ENCODE measurements at regions not wholly inside any gene's neighbourhood (a gene's known extent, or its start where the extent isn't known, plus 50 kb on each side); places are given as distances from the start of the nearest gene placed in this dataset.
A peak's percentile ranks its signal among the peaks of the same experiment; 100 is the strongest.

- no peak overlapping the region for H3K4me3 ChIP-seq
- TF ChIP-seq CTCF (IDR thresholded peaks at IDR 0.05) = no peak
- DNase-seq = peak in 1 of 3 donors; percentile 19
- H3K9me3 ChIP-seq = no peaks in the 10 kb centered on the region
- no peaks in the 10 kb centered on the region for H3K36me3 ChIP-seq (ENCODE audit: low read depth)
- no peaks in the 10 kb centered on the region for H3K4me1 ChIP-seq (ENCODE audit: low read depth)
- ATAC-seq = peak; percentile 33
- intact Hi-C loops (cut with DNase I, micrococcal nuclease) = no loop called here
Observed at GRCh38 chr3:116815831-116816588, 106.4 kb downstream of the TUSC7 start.

- DNase-seq (no peak), ATAC-seq (no peak)
- Histone ChIP-seq H3K36me3 (ENCODE audit: low read depth) (no peaks in the 10 kb centered on the region), H3K4me3 (no peak overlapping the region), H3K4me1 (ENCODE audit: low read depth) (no peaks in the 10 kb centered on the region), H3K9me3 (no peaks in the 10 kb centered on the region)
- TF ChIP-seq CTCF (IDR thresholded peaks at IDR 0.05) = no peak
- intact Hi-C loops (cut with DNase I, micrococcal nuclease) = no loop called here
Observed at GRCh38 chr3:116821371-116821770, 111.8 kb downstream of the TUSC7 start.

GRCh38 chr3:116824208-116824607 lies 114.6 kb downstream of the TUSC7 start:
- no peak for TF ChIP-seq CTCF (IDR thresholded peaks at IDR 0.05)
- no peaks in the 10 kb centered on the region for H3K36me3 ChIP-seq (ENCODE audit: low read depth)
- no peaks in the 10 kb centered on the region for H3K4me1 ChIP-seq (ENCODE audit: low read depth)
- intact Hi-C loops (cut with DNase I, micrococcal nuclease) = no loop called here
- no peak for ATAC-seq
- no peak overlapping the region for H3K4me3 ChIP-seq
- H3K9me3 ChIP-seq = no peaks in the 10 kb centered on the region
- no peak for DNase-seq

GRCh38 chr3:116833202-116833601 lies 123.6 kb downstream of the TUSC7 start:
- DNase-seq (no peak), ATAC-seq (no peak)
- intact Hi-C loops (cut with DNase I, micrococcal nuclease) = no loop called here
- no peak for TF ChIP-seq CTCF (IDR thresholded peaks at IDR 0.05)
- H3K36me3 ChIP-seq (ENCODE audit: low read depth) = no peaks in the 10 kb centered on the region
- no peaks in the 10 kb centered on the region for H3K9me3 ChIP-seq
- no peak overlapping the region for H3K4me3 ChIP-seq
- H3K4me1 ChIP-seq (ENCODE audit: low read depth) = no peaks in the 10 kb centered on the region

- no peaks in the 10 kb centered on the region for H3K9me3 ChIP-seq
- TF ChIP-seq CTCF (IDR thresholded peaks at IDR 0.05) = no peak
- ATAC-seq (no peak), DNase-seq (no peak)
- no peaks in the 10 kb centered on the region for H3K4me1 ChIP-seq (ENCODE audit: low read depth)
- no peak overlapping the region for H3K4me3 ChIP-seq
- intact Hi-C loops (cut with DNase I, micrococcal nuclease) = no loop called here
- H3K36me3 ChIP-seq (ENCODE audit: low read depth) = no peaks in the 10 kb centered on the region
Observed at GRCh38 chr3:116834816-116835215, 125.2 kb downstream of the TUSC7 start.

GRCh38 chr3:116835658-116836057 lies 126.1 kb downstream of the TUSC7 start:
- no peak for DNase-seq
- intact Hi-C loops (cut with DNase I, micrococcal nuclease) = no loop called here
- no peak for ATAC-seq
- Histone ChIP-seq H3K4me3 (no peak overlapping the region), H3K9me3 (no peaks in the 10 kb centered on the region), H3K4me1 (ENCODE audit: low read depth) (no peaks in the 10 kb centered on the region), H3K36me3 (ENCODE audit: low read depth) (no peaks in the 10 kb centered on the region)
- no peak for TF ChIP-seq CTCF (IDR thresholded peaks at IDR 0.05)
